Tibial nerve (tissue), 4 donors: ENCODE measurements at regions not wholly inside any gene's neighbourhood (a gene's known extent, or its start where the extent isn't known, plus 50 kb on each side); places are given as distances from the start of the nearest gene placed in this dataset.
A peak's percentile ranks its signal among the peaks of the same experiment; 100 is the strongest.

Source experiments
- DNase-seq, 2 donors: peaks; one replicate each; pipeline ENCODE4 v3.0.0-alpha.2; 2019; ENCODE audit warnings: low spot score in 2 of 2
- H3K27ac ChIP-seq, 4 donors: fragments of 200-600 bp; sonication (generic) in 3 of 4; one replicate each; pipeline ENCODE4 v1.5.1; 2017 to 2019; ENCODE audit warnings: mild to moderate bottlenecking in 1 of 4
- H3K27me3 ChIP-seq, 2 donors: fragments of 200-600 bp; sonication (generic) in 1 of 2; one replicate each; pipeline versions ENCODE4 v1.5.1 to v1.6.0; 2017 to 2019
- H3K36me3 ChIP-seq, 3 donors: fragments of 200-600 bp; sonication (generic); one replicate each; pipeline ENCODE4 v1.5.1; 2018 to 2019
- H3K4me1 ChIP-seq, 4 donors: fragments of 200-600 bp; sonication (generic) in 3 of 4; one replicate each; pipeline ENCODE4 v1.5.1; 2017 to 2019
- H3K4me3 ChIP-seq, 4 donors: fragments of 200-600 bp; sonication (generic) in 3 of 4; one replicate each; pipeline ENCODE4 v1.5.1; 2017 to 2019; ENCODE audit warnings: mild to moderate bottlenecking in 1 of 4, moderate library complexity in 1 of 4
- H3K9me3 ChIP-seq, 4 donors: fragments of 200-600 bp; sonication (generic) in 3 of 4; one replicate each; pipeline ENCODE4 v1.5.1; 2017 to 2019
- CTCF ChIP-seq, 5 experiments: fragments of 200-600 bp in 3 of 5; fragments of 450-650 bp in 2 of 5; sonication (generic) in 3 of 5; IDR thresholded peaks; one replicate each; pipeline ENCODE4 v1.5.1; 2016 to 2019; ENCODE audit warnings: antibody characterized with exemption in 5 of 5, mild to moderate bottlenecking in 3 of 5, moderate library complexity in 2 of 5
- EP300 ChIP-seq, 2 donors: sonication (generic); formaldehyde crosslinking; IDR thresholded peaks; one replicate each; pipeline ENCODE4 v1.6.1; 2017; ENCODE audit warnings: antibody characterized with exemption in 2 of 2, mild to moderate bottlenecking in 1 of 2
- POLR2A ChIP-seq, 2 donors: fragments of 450-650 bp; IDR thresholded peaks; one replicate each; pipeline ENCODE4 v1.6.1; 2017; ENCODE audit warnings: antibody characterized with exemption in 2 of 2, mild to moderate bottlenecking in 2 of 2, moderate library complexity in 2 of 2
- WGBS, 2 donors: methylation state at CpG; one replicate each; pipeline ENCODE4 v1.1.5; 2018; 5-methylcytosine and 5-hydroxymethylcytosine counted together

GRCh38 chr12:58346032-58346632 is 404.8 kb downstream of the ATP23 start:
- Histone ChIP-seq H3K27ac (no peak overlapping the region), H3K4me1 (peaks cover 0 to 16% (median 0%) of the 10 kb centered on the region in 4 donors), H3K4me3 (no peak overlapping the region), H3K9me3 (peaks cover 0 to 10% (median 0%) of the 10 kb centered on the region in 4 donors), H3K27me3 (no peaks in the 10 kb centered on the region), H3K36me3 (no peaks in the 10 kb centered on the region)
- TF ChIP-seq CTCF (IDR thresholded peaks at IDR 0.05) (peak; percentile 69 to 82 (median 73)), EP300 (IDR thresholded peaks at IDR 0.05) (no peak), POLR2A (IDR thresholded peaks at IDR 0.05) (no peak)
- no peak for DNase-seq
- WGBS, 2 donors = 25% methylated on average over 7 of the region's 7 CpGs

GRCh38 chr12:58347188-58347587 is 405.8 kb downstream of the ATP23 start:
- no peak overlapping the region for H3K4me3 ChIP-seq
- H3K9me3 ChIP-seq = peaks cover 0 to 10% (median 0%) of the 10 kb centered on the region in 4 donors
- no peaks in the 10 kb centered on the region for H3K36me3 ChIP-seq
- H3K4me1 ChIP-seq = peaks cover 0 to 16% (median 0%) of the 10 kb centered on the region in 4 donors
- no peaks in the 10 kb centered on the region for H3K27me3 ChIP-seq
- 74% methylated on average over 2 of the region's 2 CpGs for WGBS, 2 donors
- no peak overlapping the region for H3K27ac ChIP-seq
- TF ChIP-seq CTCF (IDR thresholded peaks at IDR 0.05) (no peak), POLR2A (IDR thresholded peaks at IDR 0.05) (no peak), EP300 (IDR thresholded peaks at IDR 0.05) (no peak)
- DNase-seq = no peak

- TF ChIP-seq POLR2A (IDR thresholded peaks at IDR 0.05) = no peak
- TF ChIP-seq EP300 (IDR thresholded peaks at IDR 0.05) = no peak
- TF ChIP-seq CTCF (IDR thresholded peaks at IDR 0.05) = no peak
- H3K4me1 ChIP-seq = peaks cover 0 to 16% (median 0%) of the 10 kb centered on the region in 4 donors
- H3K9me3 ChIP-seq = peaks cover 0 to 10% (median 0%) of the 10 kb centered on the region in 4 donors
- H3K27ac ChIP-seq = no peak overlapping the region
- 59 to 69% methylated on average over 2 of the region's 2 CpGs for WGBS, 2 donors
- DNase-seq = no peak
- no peaks in the 10 kb centered on the region for H3K36me3 ChIP-seq
- H3K4me3 ChIP-seq = no peak overlapping the region
- no peaks in the 10 kb centered on the region for H3K27me3 ChIP-seq
Observed at GRCh38 chr12:58347691-58348090, 406.3 kb downstream of the ATP23 start.

GRCh38 chr12:58349161-58349560 is 407.8 kb downstream of the ATP23 start:
- H3K36me3 ChIP-seq = no peaks in the 10 kb centered on the region
- no peak overlapping the region for H3K27ac ChIP-seq
- no peak overlapping the region for H3K4me3 ChIP-seq
- TF ChIP-seq EP300 (IDR thresholded peaks at IDR 0.05) = no peak
- H3K9me3 ChIP-seq = peaks cover 0 to 10% (median 0%) of the 10 kb centered on the region in 4 donors
- 29 to 30% methylated on average over 2 of the region's 2 CpGs for WGBS, 2 donors
- no peak for DNase-seq
- no peaks in the 10 kb centered on the region for H3K27me3 ChIP-seq
- H3K4me1 ChIP-seq = peaks cover 0 to 16% (median 0%) of the 10 kb centered on the region in 4 donors

- no peak overlapping the region for H3K27ac ChIP-seq
- no peaks in the 10 kb centered on the region for H3K36me3 ChIP-seq
- H3K27me3 ChIP-seq = no peaks in the 10 kb centered on the region
- H3K9me3 ChIP-seq = no peaks in the 10 kb centered on the region
- no peak for DNase-seq
- H3K4me1 ChIP-seq = peaks cover 0 to 4% (median 0%) of the 10 kb centered on the region in 4 donors
- no peak for TF ChIP-seq EP300 (IDR thresholded peaks at IDR 0.05)
- no peak for TF ChIP-seq POLR2A (IDR thresholded peaks at IDR 0.05)
- TF ChIP-seq CTCF (IDR thresholded peaks at IDR 0.05) = no peak
- 87 to 89% methylated on average over 5 of the region's 5 CpGs for WGBS, 2 donors
- H3K4me3 ChIP-seq = no peak overlapping the region
Observed at GRCh38 chr12:58356794-58357193, 415.4 kb downstream of the ATP23 start.
